ENCODE measurements at regions not wholly inside any gene's neighbourhood (a gene's known extent, or its start where the extent isn't known, plus 50 kb on each side); places are given as distances from the start of the nearest gene placed in this dataset.

DNA sequence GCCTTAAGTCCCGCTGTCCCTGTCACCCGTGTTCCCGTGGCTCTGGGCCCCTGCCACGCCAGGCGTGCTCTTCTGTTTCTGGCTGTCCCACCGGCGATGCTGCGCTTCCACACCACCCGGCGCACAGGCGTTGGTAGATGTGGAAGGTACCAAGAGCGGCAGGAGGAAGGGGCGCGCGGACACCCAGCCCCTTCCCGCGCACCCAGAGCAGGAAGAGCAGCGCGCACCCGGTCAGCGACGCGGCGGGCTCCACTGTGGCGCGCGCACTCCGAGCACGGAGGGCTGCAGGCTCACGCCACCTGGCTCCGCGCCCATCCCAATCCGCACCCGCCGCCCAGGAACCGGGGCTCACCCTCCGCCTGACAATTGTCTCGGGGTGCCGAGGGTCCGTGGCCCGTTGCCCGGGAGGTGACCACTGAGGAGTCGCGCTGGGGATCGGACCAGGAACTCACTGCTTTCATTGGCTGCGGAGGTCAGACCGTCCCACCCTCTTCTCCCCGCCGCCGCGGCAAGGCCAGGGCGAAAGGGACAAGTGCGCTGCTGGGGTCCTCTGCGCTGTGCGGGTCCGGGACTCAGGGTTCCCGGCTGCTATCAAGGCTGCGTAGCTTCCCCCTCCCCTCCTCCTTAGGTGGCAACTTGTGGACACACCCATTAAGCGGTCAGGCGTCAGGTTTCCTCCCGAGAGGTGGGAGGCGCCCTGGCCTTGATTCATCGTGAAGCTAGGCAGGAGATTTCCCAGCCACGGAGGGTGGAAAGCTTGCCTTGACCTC, 121.6 kb upstream of the ZNF92 start:
- Histone ChIP-seq H2AFZ (ENCODE audit: low read depth, low read length) (peak overlapping the region; percentile 88), H3K27me3 (ENCODE audit: insufficient read depth, low read depth, low read length) (no peaks in the 10 kb centered on the region), H3K4me3 (ENCODE audit: low read length) (peak overlapping the region; percentile 94), H3K4me2 (ENCODE audit: low read length) (peak overlapping the region; percentile 55), H3K79me2 (replicated peaks; ENCODE audit: insufficient read depth, low read length) (no peaks in the 10 kb centered on the region), H3K36me3 (ENCODE audit: insufficient read depth, low read length) (no peaks in the 10 kb centered on the region), H4K20me1 (ENCODE audit: insufficient read depth) (no peaks in the 10 kb centered on the region), H3K9ac (ENCODE audit: low read length) (peak overlapping the region; percentile 72), H3K27ac (ENCODE audit: low read length) (peak overlapping the region; percentile 61), H3K9me3 (ENCODE audit: low read length) (no peaks in the 10 kb centered on the region), H3K9me2 (ENCODE audit: insufficient read depth, low read length) (no peaks in the 10 kb centered on the region), H3F3A (ENCODE audit: insufficient read depth, low read length, poor library complexity, severe bottlenecking) (peaks cover 3% of the 10 kb centered on the region)
- no peak for TF ChIP-seq TAF1 (IDR thresholded peaks at IDR 0.05; ENCODE audit: low read depth)
- TF ChIP-seq POLR2AphosphoS5 (IDR thresholded peaks at IDR 0.05), result peak; percentile 4
- peak; percentile 35 for TF ChIP-seq REST (IDR thresholded peaks at IDR 0.05; ENCODE audit: borderline replicate concordance)

GRCh38 chr7:65250697-65251395, 122.8 kb upstream of the ZNF92 start:
- Histone ChIP-seq H3K4me3 (ENCODE audit: low read length) (peak overlapping the region; percentile 94), H3K9me3 (ENCODE audit: low read length) (no peaks in the 10 kb centered on the region), H2AFZ (ENCODE audit: low read depth, low read length) (no peak overlapping the region), H3K4me2 (ENCODE audit: low read length) (no peak overlapping the region), H3K36me3 (ENCODE audit: insufficient read depth, low read length) (no peaks in the 10 kb centered on the region), H4K20me1 (ENCODE audit: insufficient read depth) (no peaks in the 10 kb centered on the region), H3K27me3 (ENCODE audit: insufficient read depth, low read depth, low read length) (no peaks in the 10 kb centered on the region), H3K9me2 (ENCODE audit: insufficient read depth, low read length) (no peaks in the 10 kb centered on the region), H3K9ac (ENCODE audit: low read length) (no peak overlapping the region), H3K79me2 (replicated peaks; ENCODE audit: insufficient read depth, low read length) (no peaks in the 10 kb centered on the region), H3K27ac (ENCODE audit: low read length) (no peak overlapping the region), H3F3A (ENCODE audit: insufficient read depth, low read length, poor library complexity, severe bottlenecking) (peaks cover 3% of the 10 kb centered on the region)
- TF ChIP-seq SMC3 (conservative IDR thresholded peaks at IDR 0.05; ENCODE audit: poor library complexity) (no peak), EZH2 (IDR thresholded peaks at IDR 0.05; ENCODE audit: borderline replicate concordance, insufficient read depth, low read length, poor library complexity, severe bottlenecking) (no peak), TAF1 (IDR thresholded peaks at IDR 0.05; ENCODE audit: low read depth) (no peak), REST (IDR thresholded peaks at IDR 0.05; ENCODE audit: borderline replicate concordance) (no peak), RAD21 (conservative IDR thresholded peaks at IDR 0.05) (no peak)
